ENCODE measurements at regions not wholly inside any gene's neighbourhood (a gene's known extent, or its start where the extent isn't known, plus 50 kb on each side); places are given as distances from the start of the nearest gene placed in this dataset.

DNA sequence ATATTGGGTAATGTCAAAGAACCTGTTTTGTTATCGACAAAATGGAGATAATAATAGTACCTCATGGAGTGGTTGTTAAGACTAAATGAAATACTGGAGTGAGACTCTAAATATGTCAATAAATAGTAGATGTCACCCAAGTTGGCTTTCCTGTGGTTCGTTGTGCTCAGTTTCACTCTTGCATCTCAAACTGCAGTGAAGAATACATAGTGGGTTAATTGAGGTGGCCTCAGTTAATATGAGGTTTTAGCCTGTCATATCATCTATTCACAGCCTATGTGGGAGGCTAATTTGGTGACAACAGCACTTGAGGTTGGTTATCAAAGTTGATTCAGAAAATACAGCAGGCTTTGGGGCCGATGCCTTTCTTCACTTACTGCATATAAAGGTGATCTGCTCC lies 485.5 kb upstream of the SUCLG2 start:
- no peak for DNase-seq (ENCODE audit: low read depth)
- TF ChIP-seq POLR2A (IDR thresholded peaks at IDR 0.05; ENCODE audit: extremely low read depth, insufficient read length) (no peak), MAX (IDR thresholded peaks at IDR 0.05; ENCODE audit: low read depth, low read length) (no peak), CTCF (IDR thresholded peaks at IDR 0.05; ENCODE audit: low read depth, low read length) (no peak), MYC (IDR thresholded peaks at IDR 0.05; ENCODE audit: low read depth, low read length) (no peak)
- H3K4me3 ChIP-seq (ENCODE audit: low read depth, low read length), result no peak overlapping the region

- no peak for DNase-seq (ENCODE audit: low read depth)
- TF ChIP-seq MAX (IDR thresholded peaks at IDR 0.05; ENCODE audit: low read depth, low read length) (no peak), MYC (IDR thresholded peaks at IDR 0.05; ENCODE audit: low read depth, low read length) (no peak), POLR2A (IDR thresholded peaks at IDR 0.05; ENCODE audit: extremely low read depth, insufficient read length) (no peak), CTCF (IDR thresholded peaks at IDR 0.05; ENCODE audit: low read depth, low read length) (no peak)
- H3K4me3 ChIP-seq (ENCODE audit: low read depth, low read length), result no peak overlapping the region
Measured at GRCh38 chr3:68136411-68136810, 482.0 kb upstream of the SUCLG2 start.

DNA sequence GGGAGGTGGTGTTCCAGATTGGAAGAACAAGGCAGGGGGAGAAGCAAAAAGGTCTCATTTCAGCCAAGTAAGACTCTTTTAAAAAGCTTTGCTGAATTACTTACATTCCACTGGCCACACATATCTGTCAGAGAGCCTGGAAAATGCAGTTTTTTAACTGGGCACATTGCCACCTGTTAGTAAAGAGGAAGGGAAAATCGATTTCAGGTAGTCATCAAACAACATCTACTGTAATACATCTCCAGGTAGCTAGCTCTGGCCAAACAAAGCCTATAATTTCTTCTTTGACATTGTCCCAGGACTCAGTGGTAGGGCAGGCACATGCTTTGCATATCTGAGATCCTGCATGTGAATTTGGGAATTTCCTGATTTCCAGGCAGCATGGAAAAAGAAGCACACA lies 480.7 kb upstream of the SUCLG2 start:
- DNase-seq (ENCODE audit: low read depth), result no peak
- TF ChIP-seq CTCF (IDR thresholded peaks at IDR 0.05; ENCODE audit: low read depth, low read length), result no peak
- TF ChIP-seq MYC (IDR thresholded peaks at IDR 0.05; ENCODE audit: low read depth, low read length), result no peak
- no peak for TF ChIP-seq MAX (IDR thresholded peaks at IDR 0.05; ENCODE audit: low read depth, low read length)

DNA sequence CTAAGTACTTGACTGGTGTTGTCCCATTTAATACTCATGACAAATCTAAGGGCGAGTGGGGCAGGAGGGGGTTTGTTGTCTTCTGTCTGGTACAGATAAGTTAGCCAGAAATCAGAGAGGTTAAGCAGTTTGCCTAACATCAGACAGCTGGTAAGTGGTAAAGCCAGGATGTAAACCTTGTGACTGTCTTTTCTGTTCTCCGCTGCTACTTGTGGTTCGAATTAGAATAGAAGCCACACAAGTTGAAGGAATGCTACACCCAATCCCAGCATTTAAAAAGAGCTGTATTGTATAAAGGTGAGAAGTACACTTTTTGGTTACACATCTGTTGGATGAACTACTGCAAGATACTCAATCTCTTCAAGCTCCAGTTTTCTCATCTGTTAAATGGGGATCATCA lies 474.7 kb upstream of the SUCLG2 start:
- no peak for DNase-seq (ENCODE audit: low read depth)
- TF ChIP-seq CTCF (IDR thresholded peaks at IDR 0.05; ENCODE audit: low read depth, low read length) (no peak), MAX (IDR thresholded peaks at IDR 0.05; ENCODE audit: low read depth, low read length) (no peak), POLR2A (IDR thresholded peaks at IDR 0.05; ENCODE audit: extremely low read depth, insufficient read length) (no peak)

More for the DNA sequence above, 480.7 kb upstream of the SUCLG2 start:
- no peak overlapping the region for H3K4me3 ChIP-seq (ENCODE audit: low read depth, low read length)

GRCh38 chr3:68123231-68123630 lies 468.8 kb upstream of the SUCLG2 start:
- TF ChIP-seq MAX (IDR thresholded peaks at IDR 0.05; ENCODE audit: low read depth, low read length) (no peak), MYC (IDR thresholded peaks at IDR 0.05; ENCODE audit: low read depth, low read length) (no peak), POLR2A (IDR thresholded peaks at IDR 0.05; ENCODE audit: extremely low read depth, insufficient read length) (no peak), CTCF (IDR thresholded peaks at IDR 0.05; ENCODE audit: low read depth, low read length) (no peak)
- no peak overlapping the region for H3K4me3 ChIP-seq (ENCODE audit: low read depth, low read length)
- peak; percentile 12 for DNase-seq (ENCODE audit: low read depth)

More for the DNA sequence above, 474.7 kb upstream of the SUCLG2 start:
- no peak overlapping the region for H3K4me3 ChIP-seq (ENCODE audit: low read depth, low read length)

DNA sequence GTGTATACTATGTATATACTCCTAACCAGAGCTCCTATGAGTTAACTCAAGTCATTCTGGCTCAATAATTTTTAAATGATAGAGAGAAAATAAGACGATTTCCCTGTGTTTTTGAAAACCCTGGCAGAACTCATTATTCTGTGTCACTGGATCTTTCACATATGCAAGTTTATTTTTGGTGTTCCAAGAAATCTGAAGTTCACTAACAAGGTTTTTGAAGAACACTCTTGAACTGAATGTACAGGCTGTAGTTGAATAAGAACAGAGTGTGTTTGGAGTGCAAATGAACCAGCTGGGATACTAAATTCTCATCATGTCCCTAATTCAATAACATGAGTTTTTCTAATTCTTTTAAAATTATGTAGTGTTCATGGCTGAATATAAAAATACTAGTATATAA lies 466.9 kb upstream of the SUCLG2 start:
- no peak for TF ChIP-seq MAX (IDR thresholded peaks at IDR 0.05; ENCODE audit: low read depth, low read length)
- TF ChIP-seq POLR2A (IDR thresholded peaks at IDR 0.05; ENCODE audit: extremely low read depth, insufficient read length), result no peak
- no peak for TF ChIP-seq CTCF (IDR thresholded peaks at IDR 0.05; ENCODE audit: low read depth, low read length)
- no peak for TF ChIP-seq MYC (IDR thresholded peaks at IDR 0.05; ENCODE audit: low read depth, low read length)
- no peak for DNase-seq (ENCODE audit: low read depth)
- H3K4me3 ChIP-seq (ENCODE audit: low read depth, low read length), result no peak overlapping the region

All from NB4 (cell line).